ENCODE measurements at regions not wholly inside any gene's neighbourhood (a gene's known extent, or its start where the extent isn't known, plus 50 kb on each side); places are given as distances from the start of the nearest gene placed in this dataset.

GRCh38 chr10:25082276-25083204 is 66.1 kb downstream of the THNSL1 start:
- Histone ChIP-seq H3K9ac (ENCODE audit: low read length) (no peak overlapping the region), H3K36me3 (replicated peaks; ENCODE audit: insufficient read depth, low read length) (no peaks in the 10 kb centered on the region), H3K4me3 (ENCODE audit: low read length) (no peak overlapping the region)

GRCh38 chr10:25083546-25084111 is 67.2 kb downstream of the THNSL1 start:
- no peaks in the 10 kb centered on the region for H3K27me3 ChIP-seq (replicated peaks; ENCODE audit: insufficient read depth, low read length)
- no peak overlapping the region for H3K4me2 ChIP-seq (ENCODE audit: low read depth, low read length)
- H3K79me2 ChIP-seq (ENCODE audit: low read length) = no peaks in the 10 kb centered on the region
- H3K4me1 ChIP-seq (ENCODE audit: low read length) = no peaks in the 10 kb centered on the region
- no peak overlapping the region for H3K27ac ChIP-seq (ENCODE audit: low read length)
- no peaks in the 10 kb centered on the region for H3K36me3 ChIP-seq (replicated peaks; ENCODE audit: insufficient read depth, low read length)
- no peak overlapping the region for H2AFZ ChIP-seq (ENCODE audit: low read length)
- no peaks in the 10 kb centered on the region for H3K9me2 ChIP-seq (replicated peaks; ENCODE audit: insufficient read depth, low read length)
- H3F3A ChIP-seq (ENCODE audit: insufficient read depth, low read length) = no peaks in the 10 kb centered on the region
- no peaks in the 10 kb centered on the region for H3K9me3 ChIP-seq (replicated peaks; ENCODE audit: insufficient read depth, low read length)
- TF ChIP-seq EZH2phosphoT487 (IDR thresholded peaks at IDR 0.05; ENCODE audit: low read length) (no peak), EZH2 (optimal IDR thresholded peaks at IDR 0.05; ENCODE audit: low read depth, low read length) (no peak), CTCF (IDR thresholded peaks at IDR 0.05; ENCODE audit: low read length) (no peak)
- no peaks in the 10 kb centered on the region for H4K20me1 ChIP-seq (ENCODE audit: insufficient read depth, low read length)
- no peak for DNase-seq
- no peak overlapping the region for H3K9ac ChIP-seq (ENCODE audit: low read length)
- no peak overlapping the region for H3K4me3 ChIP-seq (ENCODE audit: low read length)

More at GRCh38 chr10:25082276-25083204, 66.1 kb downstream of the THNSL1 start:
- Histone ChIP-seq H3K9me3 (replicated peaks; ENCODE audit: insufficient read depth, low read length) (no peaks in the 10 kb centered on the region), H3K27me3 (replicated peaks; ENCODE audit: insufficient read depth, low read length) (no peaks in the 10 kb centered on the region), H3F3A (ENCODE audit: insufficient read depth, low read length) (no peaks in the 10 kb centered on the region), H3K79me2 (ENCODE audit: low read length) (no peaks in the 10 kb centered on the region), H4K20me1 (ENCODE audit: insufficient read depth, low read length) (no peaks in the 10 kb centered on the region), H3K27ac (ENCODE audit: low read length) (no peak overlapping the region), H3K4me2 (ENCODE audit: low read depth, low read length) (no peak overlapping the region), H3K4me1 (ENCODE audit: low read length) (no peaks in the 10 kb centered on the region), H2AFZ (ENCODE audit: low read length) (no peak overlapping the region), H3K9me2 (replicated peaks; ENCODE audit: insufficient read depth, low read length) (no peaks in the 10 kb centered on the region)
- TF ChIP-seq EZH2 (optimal IDR thresholded peaks at IDR 0.05; ENCODE audit: low read depth, low read length) = no peak
- TF ChIP-seq EZH2phosphoT487 (IDR thresholded peaks at IDR 0.05; ENCODE audit: low read length) = no peak
- TF ChIP-seq CTCF (IDR thresholded peaks at IDR 0.05; ENCODE audit: low read length) = no peak
- DNase-seq = no peak

GRCh38 chr10:25084447-25084846 is 68.0 kb downstream of the THNSL1 start:
- Histone ChIP-seq H2AFZ (ENCODE audit: low read length) (no peak overlapping the region), H4K20me1 (ENCODE audit: insufficient read depth, low read length) (no peaks in the 10 kb centered on the region), H3K36me3 (replicated peaks; ENCODE audit: insufficient read depth, low read length) (no peaks in the 10 kb centered on the region), H3K27me3 (replicated peaks; ENCODE audit: insufficient read depth, low read length) (no peaks in the 10 kb centered on the region), H3K9me2 (replicated peaks; ENCODE audit: insufficient read depth, low read length) (no peaks in the 10 kb centered on the region), H3K4me1 (ENCODE audit: low read length) (no peaks in the 10 kb centered on the region), H3K9me3 (replicated peaks; ENCODE audit: insufficient read depth, low read length) (no peaks in the 10 kb centered on the region), H3K9ac (ENCODE audit: low read length) (no peak overlapping the region), H3K79me2 (ENCODE audit: low read length) (no peaks in the 10 kb centered on the region), H3K4me3 (ENCODE audit: low read length) (no peak overlapping the region), H3K4me2 (ENCODE audit: low read depth, low read length) (no peak overlapping the region), H3K27ac (ENCODE audit: low read length) (no peak overlapping the region), H3F3A (ENCODE audit: insufficient read depth, low read length) (no peaks in the 10 kb centered on the region)
- no peak for DNase-seq
- TF ChIP-seq EZH2 (optimal IDR thresholded peaks at IDR 0.05; ENCODE audit: low read depth, low read length) = no peak
- TF ChIP-seq CTCF (IDR thresholded peaks at IDR 0.05; ENCODE audit: low read length) = no peak
- TF ChIP-seq EZH2phosphoT487 (IDR thresholded peaks at IDR 0.05; ENCODE audit: low read length) = no peak

Measured in MM.1S (cell line).